GM19238 (cell line): ENCODE measurements at regions not wholly inside any gene's neighbourhood (a gene's known extent, or its start where the extent isn't known, plus 50 kb on each side); places are given as distances from the start of the nearest gene placed in this dataset.

Experiments used
- DNase-seq: peaks from one replicate; pipeline ENCODE4 v3.0.0; 2011; ENCODE audit warnings: low spot score; ENCODE audit not compliant: insufficient read length

DNA sequence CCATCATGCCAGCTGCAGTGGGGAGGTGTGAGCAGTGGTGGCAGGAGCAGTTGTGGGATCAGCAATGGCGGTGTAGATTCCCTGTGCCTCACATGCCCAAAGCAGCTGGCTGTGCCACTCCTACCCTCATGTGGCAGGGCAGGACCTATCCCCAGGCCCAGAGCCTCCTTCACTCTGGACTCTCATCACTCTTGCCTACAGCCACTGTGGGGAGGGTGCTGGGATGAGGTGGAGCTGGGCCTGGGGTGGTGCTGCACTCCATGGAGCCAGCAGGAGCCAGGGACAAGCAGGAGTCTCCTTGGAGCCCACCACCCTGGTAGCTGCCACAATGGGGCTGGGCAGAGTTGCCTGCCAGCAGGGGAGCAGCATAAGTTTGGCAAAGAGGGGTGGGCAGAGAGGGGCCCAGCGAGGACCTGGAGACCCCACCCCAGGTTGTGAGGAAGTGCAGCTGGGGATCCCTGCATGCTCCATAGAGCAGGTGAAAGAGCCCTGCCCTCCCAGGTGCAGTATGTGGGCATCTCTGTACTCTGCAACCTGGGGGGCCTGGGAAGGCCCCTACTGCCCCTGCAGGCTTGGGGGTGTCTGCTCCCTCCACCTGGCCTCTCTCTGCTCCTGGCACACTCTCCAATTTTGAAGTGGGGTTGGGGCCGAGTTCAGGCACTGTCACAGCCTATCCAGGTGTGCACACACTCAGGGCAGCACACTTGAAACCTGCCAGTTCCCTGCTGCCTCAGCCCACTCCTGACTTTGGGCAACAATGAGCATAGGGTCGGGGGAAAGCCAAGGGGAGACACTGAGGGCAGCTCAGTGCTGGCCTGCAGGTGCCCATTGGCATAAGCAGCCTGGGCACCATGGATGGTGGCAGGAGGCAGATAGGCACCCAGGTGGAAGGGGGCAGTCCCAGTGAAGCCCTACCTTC, 74.0 kb upstream of the INTU start:
- DNase-seq = no peak

DNA sequence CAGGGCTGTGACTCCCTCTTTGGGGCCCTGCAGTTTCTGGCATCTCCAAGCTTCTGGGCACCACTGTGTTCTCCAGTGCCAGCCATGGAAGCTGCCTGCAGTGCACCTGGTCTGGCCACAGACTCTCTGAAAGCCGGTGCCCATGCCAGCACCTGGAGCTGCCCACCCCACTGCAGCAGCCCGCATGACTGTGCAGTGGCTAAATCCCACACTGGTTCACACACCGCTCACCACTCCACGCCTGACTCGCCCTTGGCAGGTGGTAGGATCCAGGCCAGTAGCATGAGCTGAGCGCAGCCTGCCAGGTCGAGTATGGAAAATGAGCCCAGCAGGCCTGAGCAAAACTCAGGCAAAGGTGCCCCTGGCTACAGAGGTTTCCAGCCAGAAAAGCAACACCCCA, 72.8 kb upstream of the INTU start:
- DNase-seq = no peak

DNA sequence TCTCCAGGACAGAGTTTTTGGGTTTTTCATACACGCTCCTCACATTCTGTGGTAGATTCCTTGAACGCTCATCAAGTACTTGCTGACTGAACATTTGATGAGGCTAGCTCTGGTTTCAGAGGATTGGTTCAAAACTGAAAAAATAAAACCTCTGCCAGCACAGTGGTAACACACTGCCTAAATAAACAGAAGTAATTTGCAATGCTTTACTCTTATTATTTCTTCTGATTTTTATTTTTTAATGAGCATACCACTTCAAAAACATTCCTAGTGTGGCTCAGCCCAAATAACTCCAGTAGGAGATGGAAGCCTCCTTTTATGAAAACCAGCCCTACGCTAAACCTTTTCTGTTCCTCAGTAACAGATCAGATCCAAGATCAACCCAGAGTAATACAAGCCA, 72.0 kb upstream of the INTU start:
- no peak for DNase-seq

DNA sequence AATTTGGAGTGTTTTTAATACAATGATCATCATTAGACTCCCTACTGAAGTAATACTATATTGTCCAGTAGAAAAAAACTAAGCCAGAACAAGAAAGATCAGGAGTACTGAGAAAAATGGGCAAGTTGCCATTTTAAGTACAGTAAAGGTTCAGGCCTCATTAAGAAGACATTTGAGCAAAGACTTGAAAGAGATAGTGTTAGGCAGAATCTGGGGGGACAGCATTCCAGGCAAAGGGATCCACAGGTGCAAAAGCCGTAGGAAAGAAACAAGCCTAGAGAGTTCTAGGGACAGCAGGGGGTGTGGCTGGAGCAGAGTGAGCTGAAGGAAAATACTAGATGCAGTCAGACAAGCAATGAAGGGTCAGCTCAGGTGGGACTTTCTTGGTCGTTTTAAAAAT, 58.1 kb upstream of the INTU start:
- DNase-seq = no peak

DNA sequence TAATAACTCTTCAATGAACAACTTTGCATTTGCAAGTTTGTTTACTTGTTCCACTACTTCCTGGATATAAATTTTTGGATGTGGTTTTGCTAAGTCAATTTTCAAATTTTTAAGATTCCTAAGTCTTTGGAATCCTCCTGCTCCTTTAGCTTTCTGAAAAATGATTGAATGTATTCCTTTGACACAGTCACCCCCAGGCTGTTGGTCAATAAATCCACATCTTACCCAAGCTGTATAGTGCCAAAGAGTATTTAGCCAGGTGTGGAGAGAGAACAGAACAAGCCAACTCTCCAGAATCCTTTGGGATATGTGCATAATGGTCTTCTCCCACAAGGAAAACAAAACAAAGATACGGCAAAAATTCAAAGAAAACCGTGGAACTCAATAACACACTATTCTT, 56.9 kb upstream of the INTU start:
- no peak for DNase-seq

DNA sequence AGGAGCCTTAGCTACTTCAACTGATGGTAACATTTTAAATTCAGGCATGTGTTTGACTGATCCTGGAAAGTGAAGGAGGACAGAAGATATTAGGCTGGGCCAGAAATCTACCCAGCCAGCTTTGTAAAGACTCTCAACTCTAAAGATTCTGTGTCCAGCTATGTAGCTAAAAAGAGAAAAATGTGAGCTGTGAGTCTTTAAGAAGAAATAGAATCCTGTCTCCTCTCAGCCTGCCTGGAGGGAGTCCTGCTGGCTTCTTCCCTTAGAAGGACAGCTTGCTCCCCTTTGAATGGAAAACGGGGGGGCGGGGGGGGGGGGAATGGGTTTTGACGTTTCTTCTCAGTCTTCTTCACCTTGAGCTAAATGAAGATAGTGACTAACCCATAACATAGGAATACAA, 54.3 kb upstream of the INTU start:
- DNase-seq = no peak

DNA sequence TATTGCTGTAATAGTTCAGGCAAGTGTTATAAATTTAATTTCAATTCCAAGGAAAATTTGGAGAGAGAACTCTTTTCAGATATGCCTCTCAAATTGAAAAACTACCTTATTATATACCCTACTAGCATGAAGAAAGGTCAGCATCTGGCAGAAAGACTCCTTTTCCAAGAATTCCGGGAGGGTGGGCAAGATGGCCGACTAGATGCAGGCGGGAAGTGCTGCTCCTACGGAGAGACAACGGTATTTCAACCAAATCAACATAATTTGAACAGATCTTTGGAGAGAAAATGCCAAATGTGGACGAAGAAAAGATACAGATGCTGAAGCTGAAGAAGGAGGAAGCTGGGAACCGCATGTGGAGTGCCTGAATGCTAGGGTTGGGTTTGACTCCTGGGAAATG, 53.8 kb upstream of the INTU start:
- no peak for DNase-seq

DNA sequence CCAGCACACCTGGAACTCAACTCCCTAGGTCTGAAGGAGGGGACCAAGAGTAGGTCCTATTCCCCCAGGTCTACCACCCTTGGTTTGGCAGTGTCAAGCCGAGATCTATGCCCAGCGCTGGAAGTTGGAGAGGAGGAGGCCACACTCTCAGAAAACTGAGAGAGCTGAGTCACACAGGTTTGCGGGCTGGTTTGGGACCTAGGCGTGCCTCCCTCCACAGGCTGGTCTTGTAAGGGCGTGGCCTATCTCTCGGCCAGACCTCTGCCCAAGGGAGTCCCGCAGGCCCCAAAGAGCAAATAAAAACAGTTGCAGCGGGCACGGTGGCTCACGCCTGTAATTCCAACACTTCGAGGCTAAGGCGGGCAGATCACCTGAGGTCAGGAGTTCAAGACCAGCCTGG, 52.9 kb upstream of the INTU start:
- no peak for DNase-seq

DNA sequence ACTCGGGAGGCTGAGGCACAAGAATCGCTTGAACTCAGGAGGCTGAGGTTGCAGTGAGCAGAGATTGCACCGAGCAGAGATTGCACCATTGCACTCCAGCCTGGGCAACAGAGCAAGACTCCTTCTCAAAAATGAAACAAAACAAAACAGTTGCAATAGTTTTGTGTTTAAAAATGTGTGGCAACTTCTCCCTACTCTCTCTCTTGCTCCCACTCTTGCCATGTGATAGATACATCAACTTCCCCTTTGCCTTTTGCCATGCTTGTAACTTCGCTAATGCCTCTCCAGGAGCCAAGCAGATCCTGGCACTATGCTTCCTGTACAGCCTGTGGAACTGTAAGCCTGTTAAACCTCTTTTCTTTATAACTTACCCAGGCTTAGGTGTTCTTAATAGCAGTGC, 52.5 kb upstream of the INTU start:
- no peak for DNase-seq

DNA sequence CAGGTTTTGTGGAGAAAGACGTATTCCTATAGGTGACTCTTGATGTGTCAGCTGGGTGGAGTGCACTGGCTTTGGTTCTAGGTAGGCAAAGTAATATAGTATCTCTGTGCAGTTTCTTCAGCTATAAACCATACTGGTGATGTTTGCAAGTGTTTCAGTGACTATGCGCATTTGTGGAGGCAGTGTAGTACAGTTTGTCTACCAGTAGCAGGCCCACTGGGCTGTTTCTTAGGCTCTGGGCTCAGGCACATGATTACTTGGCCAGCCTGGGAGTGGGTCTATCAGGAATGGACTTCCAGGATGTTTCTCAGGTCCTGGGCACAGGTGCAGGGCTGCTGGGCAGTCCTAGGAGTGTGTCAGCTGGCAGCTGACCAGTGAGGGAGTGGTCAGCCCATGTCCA, 51.9 kb upstream of the INTU start:
- no peak for DNase-seq
